ENCODE measurements at regions not wholly inside any gene's neighbourhood (a gene's known extent, or its start where the extent isn't known, plus 50 kb on each side); places are given as distances from the start of the nearest gene placed in this dataset.

- DNase-seq, result no peak
Observed at GRCh38 chr1:115893545-115893944, 52.6 kb upstream of the NHLH2 start.

DNA sequence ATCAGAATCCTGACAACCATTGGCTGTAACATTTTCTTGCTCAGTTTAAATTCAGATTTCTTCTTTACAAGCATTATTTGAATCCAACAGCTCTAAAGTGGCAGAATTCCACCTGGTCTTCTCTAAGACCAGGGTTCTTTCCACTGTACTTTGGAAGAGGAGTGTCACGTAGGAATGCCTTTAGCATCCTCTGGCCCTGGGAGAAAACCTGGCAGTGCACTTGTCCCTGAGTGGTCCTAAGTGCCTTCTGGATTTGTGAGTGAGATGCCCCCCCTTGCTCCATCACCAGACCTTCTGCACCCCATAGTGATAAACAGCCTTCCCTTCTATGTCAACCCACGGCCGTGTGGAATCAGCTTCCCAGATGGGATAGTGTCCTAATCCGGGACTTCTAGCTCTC lies 57.1 kb upstream of the NHLH2 start:
- no peak for DNase-seq

- DNase-seq, result no peak
Observed at GRCh38 chr1:115900856-115901255, 59.9 kb upstream of the NHLH2 start.

DNA sequence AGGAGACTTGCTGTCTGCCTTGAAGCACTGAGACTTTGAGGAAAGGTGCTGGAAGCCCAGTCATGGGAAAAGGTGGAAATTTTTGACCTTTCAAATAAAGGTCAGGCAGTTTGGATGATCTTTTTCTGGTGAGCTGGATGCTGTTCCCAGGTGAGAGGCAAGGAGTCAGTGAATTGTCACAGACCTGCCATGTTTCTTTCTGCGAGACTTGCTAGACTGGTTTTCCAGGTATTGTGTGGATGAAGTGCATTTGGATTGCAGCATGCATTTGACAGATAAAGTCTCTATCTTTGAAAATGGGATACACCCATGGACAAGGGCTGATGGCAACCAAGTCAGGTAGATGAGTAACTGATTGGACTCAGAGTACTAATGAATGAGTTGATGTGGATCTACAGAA lies 65.7 kb upstream of the NHLH2 start:
- no peak for DNase-seq

- DNase-seq, result no peak
Observed at GRCh38 chr1:115907092-115907491, 66.2 kb upstream of the NHLH2 start.

- no peak for DNase-seq
Observed at GRCh38 chr1:115908565-115909274, 67.6 kb upstream of the SLC22A15 start.

- no peak for DNase-seq
Observed at GRCh38 chr1:115910231-115910630, 66.1 kb upstream of the SLC22A15 start.

DNA sequence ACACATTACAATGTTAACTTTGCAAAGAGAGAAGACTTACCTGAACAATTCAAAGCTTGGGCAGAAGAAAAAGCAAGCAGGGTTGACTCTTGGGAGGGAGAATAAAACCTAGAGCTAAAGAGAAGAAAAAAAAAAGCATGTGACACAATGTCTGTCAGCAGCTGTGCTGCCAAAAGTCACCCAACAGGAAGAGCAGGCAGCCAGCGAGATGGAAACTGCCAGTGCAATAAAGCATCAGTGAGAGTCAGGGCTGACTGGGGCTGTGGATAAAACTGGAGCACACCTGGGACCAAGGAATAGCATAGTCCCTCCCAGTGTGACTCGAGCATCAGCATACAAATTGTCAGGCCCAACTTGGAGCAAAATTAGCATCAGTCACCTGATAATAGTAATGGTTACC lies 65.0 kb upstream of the SLC22A15 start:
- DNase-seq, result no peak

- no peak for DNase-seq
Observed at GRCh38 chr1:115912116-115912515, 64.2 kb upstream of the SLC22A15 start.

GRCh38 chr1:115922801-115923200 lies 53.5 kb upstream of the SLC22A15 start:
- DNase-seq, result peak; percentile 54

GRCh38 chr1:115924770-115925169 lies 51.5 kb upstream of the SLC22A15 start:
- DNase-seq, result no peak

DNA sequence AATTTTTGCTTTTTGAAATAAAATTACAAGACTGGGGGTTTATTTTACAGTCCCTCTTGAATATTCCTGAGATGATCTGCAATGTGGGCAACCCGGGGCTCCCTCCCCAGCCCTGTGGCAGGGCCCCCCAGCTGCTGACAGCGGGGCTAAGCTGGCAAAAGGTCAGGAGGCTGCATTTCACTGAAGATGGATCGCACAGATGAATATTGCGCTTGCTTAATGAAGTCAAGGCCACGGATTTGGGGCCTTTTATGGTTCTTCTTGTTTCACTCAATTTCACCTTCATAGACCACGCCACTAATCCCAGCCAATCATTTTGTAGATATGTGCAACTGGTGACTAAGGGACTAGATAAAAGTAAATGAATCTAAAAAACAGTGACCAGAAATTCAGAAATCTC lies 50.8 kb upstream of the SLC22A15 start:
- no peak for DNase-seq
